Coronary artery (tissue), 2 donors: ENCODE measurements at regions not wholly inside any gene's neighbourhood (a gene's known extent, or its start where the extent isn't known, plus 50 kb on each side); places are given as distances from the start of the nearest gene placed in this dataset.

Experiments used
- DNase-seq: peaks from one replicate; pipeline ENCODE4 v3.0.0-alpha.2; 2017; ENCODE audit warnings: low spot score
- H3K27ac ChIP-seq, 2 donors: fragments of 200-600 bp; sonication (generic); one replicate each; pipeline ENCODE4 v1.5.1; 2016 to 2019
- H3K4me3 ChIP-seq: fragments of 200-600 bp; sonication (generic); 2 replicates; pipeline ENCODE4 v1.5.1; 2016; ENCODE audit warnings: mild to moderate bottlenecking, moderate library complexity
- TF ChIP-seq, protein P1 (sequence below): fragments of 200-600 bp; sonication (generic); IDR thresholded peaks from one replicate; pipeline ENCODE4 v1.5.1; 2019; ENCODE audit warnings: antibody characterized with exemption

GRCh38 chr7:118525020-118525419, 300.5 kb downstream of the ANKRD7 start:
- no peak for DNase-seq
- H3K4me3 ChIP-seq = no peak overlapping the region
- no peak overlapping the region for H3K27ac ChIP-seq
- TF ChIP-seq, protein P1, sequence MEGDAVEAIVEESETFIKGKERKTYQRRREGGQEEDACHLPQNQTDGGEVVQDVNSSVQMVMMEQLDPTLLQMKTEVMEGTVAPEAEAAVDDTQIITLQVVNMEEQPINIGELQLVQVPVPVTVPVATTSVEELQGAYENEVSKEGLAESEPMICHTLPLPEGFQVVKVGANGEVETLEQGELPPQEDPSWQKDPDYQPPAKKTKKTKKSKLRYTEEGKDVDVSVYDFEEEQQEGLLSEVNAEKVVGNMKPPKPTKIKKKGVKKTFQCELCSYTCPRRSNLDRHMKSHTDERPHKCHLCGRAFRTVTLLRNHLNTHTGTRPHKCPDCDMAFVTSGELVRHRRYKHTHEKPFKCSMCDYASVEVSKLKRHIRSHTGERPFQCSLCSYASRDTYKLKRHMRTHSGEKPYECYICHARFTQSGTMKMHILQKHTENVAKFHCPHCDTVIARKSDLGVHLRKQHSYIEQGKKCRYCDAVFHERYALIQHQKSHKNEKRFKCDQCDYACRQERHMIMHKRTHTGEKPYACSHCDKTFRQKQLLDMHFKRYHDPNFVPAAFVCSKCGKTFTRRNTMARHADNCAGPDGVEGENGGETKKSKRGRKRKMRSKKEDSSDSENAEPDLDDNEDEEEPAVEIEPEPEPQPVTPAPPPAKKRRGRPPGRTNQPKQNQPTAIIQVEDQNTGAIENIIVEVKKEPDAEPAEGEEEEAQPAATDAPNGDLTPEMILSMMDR = no peak

GRCh38 chr7:118531566-118531965, 307.1 kb downstream of the ANKRD7 start:
- Histone ChIP-seq H3K27ac (no peak overlapping the region), H3K4me3 (no peak overlapping the region)
- TF ChIP-seq, protein P1 = no peak
- no peak for DNase-seq

GRCh38 chr7:118559207-118559606, 334.7 kb downstream of the ANKRD7 start:
- TF ChIP-seq, protein P1 = no peak
- no peak for DNase-seq
- Histone ChIP-seq H3K4me3 (no peak overlapping the region), H3K27ac (no peak overlapping the region)

DNA sequence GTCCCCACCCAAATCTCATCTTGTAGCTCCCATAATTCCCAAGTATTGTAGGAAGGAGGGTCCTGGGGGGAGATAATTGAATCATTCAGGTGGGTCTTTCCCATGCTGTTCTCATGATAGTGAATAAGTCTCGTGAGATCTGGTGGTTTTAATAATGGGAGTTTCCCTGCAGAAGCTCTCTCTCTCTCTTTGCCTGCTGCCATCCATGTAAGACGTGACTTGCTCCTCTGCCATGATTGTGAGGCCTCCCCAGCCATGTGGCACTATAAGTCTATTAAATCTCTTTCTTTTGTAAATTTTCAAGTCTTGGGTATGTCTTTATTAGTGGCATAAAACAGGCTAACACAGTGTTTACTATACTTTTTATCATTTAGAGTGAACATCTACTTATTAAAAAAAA, 338.8 kb downstream of the ANKRD7 start:
- TF ChIP-seq, protein P1 = no peak
- H3K4me3 ChIP-seq = no peak overlapping the region
- DNase-seq = no peak

DNA sequence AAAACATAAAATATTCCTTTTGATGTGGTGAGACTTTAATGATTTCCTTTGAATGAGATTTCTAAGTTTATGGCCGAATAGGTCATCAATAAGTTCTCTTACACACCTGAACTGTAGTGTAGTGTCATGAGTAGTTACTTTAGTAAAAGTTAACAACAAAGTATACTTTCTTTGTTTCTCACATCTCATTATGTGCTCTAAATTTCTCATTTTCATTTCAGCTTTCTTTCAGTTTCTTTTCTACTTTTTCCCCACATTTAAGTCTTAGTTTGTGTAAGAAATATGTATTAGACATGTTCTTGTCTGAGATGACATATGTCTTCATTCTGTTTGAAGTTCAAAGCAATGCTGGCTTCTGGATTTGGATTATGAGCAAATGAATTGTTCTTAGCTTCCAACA, 348.1 kb downstream of the ANKRD7 start:
- H3K4me3 ChIP-seq = no peak overlapping the region
- TF ChIP-seq, protein P1 = no peak
- peak overlapping the region; percentile 5 to 33 for H3K27ac ChIP-seq
- no peak for DNase-seq

More for the DNA sequence above, 338.8 kb downstream of the ANKRD7 start:
- H3K27ac ChIP-seq = no peak overlapping the region

DNA sequence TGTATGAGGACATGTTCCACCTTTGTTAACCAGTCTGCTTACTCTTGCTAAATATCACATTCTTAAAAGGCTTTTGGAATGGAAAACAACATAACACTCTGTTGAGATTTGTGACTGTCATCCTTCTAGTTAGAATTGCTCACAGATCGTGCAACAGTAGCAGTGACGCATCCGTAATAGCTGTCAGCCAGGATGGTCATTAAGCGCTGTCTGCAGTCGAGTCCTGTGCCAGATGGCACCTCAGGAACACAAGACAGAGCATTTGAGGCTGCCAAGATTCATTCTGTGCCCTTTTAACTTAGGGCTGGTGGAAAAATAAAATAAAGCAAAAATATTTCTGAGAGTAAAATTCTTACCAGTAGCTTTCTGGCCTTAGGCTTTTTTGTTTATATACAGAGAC, 348.6 kb downstream of the ANKRD7 start:
- DNase-seq = no peak
- peak overlapping the region; percentile 25 for H3K4me3 ChIP-seq
- TF ChIP-seq, protein P1 = no peak
- peak overlapping the region; percentile 5 to 33 for H3K27ac ChIP-seq

GRCh38 chr7:118575393-118575948, 351.0 kb downstream of the ANKRD7 start:
- Histone ChIP-seq H3K4me3 (no peak overlapping the region), H3K27ac (peak overlapping the region; percentile 8 to 50)
- TF ChIP-seq, protein P1 = no peak
- no peak for DNase-seq
